ENCODE measurements at regions not wholly inside any gene's neighbourhood (a gene's known extent, or its start where the extent isn't known, plus 50 kb on each side); places are given as distances from the start of the nearest gene placed in this dataset.
"Not testable (repeated sequence)": the region's sequence is repeated elsewhere in the genome, so short reads cannot be mapped to it uniquely, and the experiment has no call there.

- DNase-seq (ENCODE audit: low spot score): no peak
Observed at GRCh38 chr3:193046371-193046770, 128.7 kb upstream of the MB21D2 start.

- DNase-seq (ENCODE audit: low spot score): not testable (repeated sequence)
Observed at GRCh38 chr3:193047461-193047860, 129.8 kb upstream of the MB21D2 start.

GRCh38 chr3:193048127-193048526, 130.5 kb upstream of the MB21D2 start:
- no peak for DNase-seq (ENCODE audit: low spot score)

- no peak for DNase-seq (ENCODE audit: low spot score)
Observed at GRCh38 chr3:193049935-193050334, 132.3 kb upstream of the MB21D2 start.

GRCh38 chr3:193051314-193051713, 133.7 kb upstream of the MB21D2 start:
- no peak for DNase-seq (ENCODE audit: low spot score)

- no peak for DNase-seq (ENCODE audit: low spot score)
Observed at GRCh38 chr3:193052354-193053045, 134.8 kb upstream of the MB21D2 start.

- no peak for DNase-seq (ENCODE audit: low spot score)
Observed at GRCh38 chr3:193053046-193053435, 135.4 kb upstream of the MB21D2 start.

- no peak for DNase-seq (ENCODE audit: low spot score)
Observed at GRCh38 chr3:193055352-193055751, 137.7 kb upstream of the MB21D2 start.

GRCh38 chr3:193057616-193058015, 140.0 kb upstream of the MB21D2 start:
- DNase-seq (ENCODE audit: low spot score): no peak

GRCh38 chr3:193060748-193061546, 143.3 kb upstream of the MB21D2 start:
- DNase-seq (ENCODE audit: low spot score): no peak

GRCh38 chr3:193068365-193068764, 150.7 kb upstream of the MB21D2 start:
- no peak for DNase-seq (ENCODE audit: low spot score)

- not testable (repeated sequence) for DNase-seq (ENCODE audit: low spot score)
Observed at GRCh38 chr3:193069732-193070131, 152.1 kb upstream of the MB21D2 start.

GRCh38 chr3:193078996-193079753, 161.5 kb upstream of the MB21D2 start:
- no peak for DNase-seq (ENCODE audit: low spot score)

- DNase-seq (ENCODE audit: low spot score): no peak
Observed at GRCh38 chr3:193080821-193081365, 160.1 kb upstream of the PLAAT1 start.

- DNase-seq (ENCODE audit: low spot score): no peak
Observed at GRCh38 chr3:193085655-193086054, 155.4 kb upstream of the PLAAT1 start.

GRCh38 chr3:193086681-193087080, 154.3 kb upstream of the PLAAT1 start:
- DNase-seq (ENCODE audit: low spot score): no peak

- no peak for DNase-seq (ENCODE audit: low spot score)
Observed at GRCh38 chr3:193087336-193087735, 153.7 kb upstream of the PLAAT1 start.

- DNase-seq (ENCODE audit: low spot score): no peak
Observed at GRCh38 chr3:193095366-193095765, 145.7 kb upstream of the PLAAT1 start.

GRCh38 chr3:193096076-193096475, 144.9 kb upstream of the PLAAT1 start:
- DNase-seq (ENCODE audit: low spot score): no peak

GRCh38 chr3:193114431-193115340, 126.3 kb upstream of the PLAAT1 start:
- no peak for DNase-seq (ENCODE audit: low spot score)

GRCh38 chr3:193116871-193117270, 124.2 kb upstream of the PLAAT1 start:
- no peak for DNase-seq (ENCODE audit: low spot score)

Data from ureter (tissue), 1 donor.